GM18868 (cell line): ENCODE measurements at regions not wholly inside any gene's neighbourhood (a gene's known extent, or its start where the extent isn't known, plus 50 kb on each side); places are given as distances from the start of the nearest gene placed in this dataset.

ENCODE experiments used
- ATAC-seq: cut with Tn5 transposase; IDR thresholded peaks from one replicate; pipeline ENCODE4 v1.9.1; 2021; ENCODE audit warnings: mild to moderate bottlenecking, moderate library complexity; ENCODE audit not compliant: unreplicated experiment

- ATAC-seq = no peak
Measured at GRCh38 chr20:6831461-6831860, 64.0 kb downstream of the BMP2 start.

GRCh38 chr20:6832811-6833210 lies 65.3 kb downstream of the BMP2 start:
- no peak for ATAC-seq

- ATAC-seq = no peak
Measured at GRCh38 chr20:6835609-6836008, 68.1 kb downstream of the BMP2 start.

- no peak for ATAC-seq
Measured at GRCh38 chr20:6836821-6837374, 69.4 kb downstream of the BMP2 start.

- ATAC-seq = no peak
Measured at GRCh38 chr20:6837730-6838129, 70.2 kb downstream of the BMP2 start.

GRCh38 chr20:6838181-6838826 lies 70.8 kb downstream of the BMP2 start:
- ATAC-seq = peak; percentile 91

GRCh38 chr20:6841128-6841527 lies 73.6 kb downstream of the BMP2 start:
- ATAC-seq = no peak

GRCh38 chr20:6845141-6845540 lies 77.7 kb downstream of the BMP2 start:
- ATAC-seq = no peak

GRCh38 chr20:6848041-6848440 lies 80.6 kb downstream of the BMP2 start:
- no peak for ATAC-seq

GRCh38 chr20:6848992-6849391 lies 81.5 kb downstream of the BMP2 start:
- no peak for ATAC-seq

GRCh38 chr20:6851136-6851535 lies 83.7 kb downstream of the BMP2 start:
- no peak for ATAC-seq

GRCh38 chr20:6852478-6852877 lies 85.0 kb downstream of the BMP2 start:
- ATAC-seq = no peak

GRCh38 chr20:6855104-6855503 lies 87.6 kb downstream of the BMP2 start:
- ATAC-seq = no peak

- ATAC-seq = no peak
Measured at GRCh38 chr20:6855796-6856195, 88.3 kb downstream of the BMP2 start.

- no peak for ATAC-seq
Measured at GRCh38 chr20:6857927-6858326, 90.4 kb downstream of the BMP2 start.

- no peak for ATAC-seq
Measured at GRCh38 chr20:6863355-6863754, 95.9 kb downstream of the BMP2 start.

GRCh38 chr20:6863798-6864201 lies 96.3 kb downstream of the BMP2 start:
- no peak for ATAC-seq

- ATAC-seq = no peak
Measured at GRCh38 chr20:6864740-6865139, 97.3 kb downstream of the BMP2 start.

- no peak for ATAC-seq
Measured at GRCh38 chr20:6866741-6867140, 99.3 kb downstream of the BMP2 start.

GRCh38 chr20:6868861-6869260 lies 101.4 kb downstream of the BMP2 start:
- ATAC-seq = no peak

- no peak for ATAC-seq
Measured at GRCh38 chr20:6870559-6870958, 103.1 kb downstream of the BMP2 start.

- no peak for ATAC-seq
Measured at GRCh38 chr20:6877633-6878032, 110.1 kb downstream of the BMP2 start.
